Embryonic facial prominence (tissue), 1 donor: ENCODE measurements at regions not wholly inside any gene's neighbourhood (a gene's known extent, or its start where the extent isn't known, plus 50 kb on each side); places are given as distances from the start of the nearest gene placed in this dataset.
"Not testable (repeated sequence)": the region's sequence is repeated elsewhere in the genome, so short reads cannot be mapped to it uniquely, and the experiment has no call there.

Source experiments
- DNase-seq: peaks from one replicate; pipeline ENCODE4 v3.0.0-alpha.2; 2016; ENCODE audit errors: extremely low spot score

DNA sequence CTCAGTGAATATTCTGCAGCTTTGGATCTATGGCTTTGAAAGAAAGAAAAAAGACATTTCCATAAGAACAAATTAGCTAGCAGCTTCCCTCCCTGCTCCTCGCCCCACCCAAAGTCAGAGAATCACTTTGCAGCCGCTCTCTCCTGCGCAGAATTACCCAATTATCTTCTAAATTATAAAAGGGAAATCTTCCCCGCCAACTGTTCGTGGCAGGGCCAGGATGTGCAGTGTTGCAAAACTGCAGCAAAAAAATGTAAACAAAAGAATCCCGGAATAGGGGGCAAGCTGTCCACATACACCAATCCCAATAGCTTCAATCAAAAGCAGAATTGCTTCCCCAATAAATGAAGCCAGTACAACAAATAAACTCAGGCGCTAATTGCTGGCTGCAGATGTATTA, 510.6 kb downstream of the RBFOX1 start:
- DNase-seq, result no peak

DNA sequence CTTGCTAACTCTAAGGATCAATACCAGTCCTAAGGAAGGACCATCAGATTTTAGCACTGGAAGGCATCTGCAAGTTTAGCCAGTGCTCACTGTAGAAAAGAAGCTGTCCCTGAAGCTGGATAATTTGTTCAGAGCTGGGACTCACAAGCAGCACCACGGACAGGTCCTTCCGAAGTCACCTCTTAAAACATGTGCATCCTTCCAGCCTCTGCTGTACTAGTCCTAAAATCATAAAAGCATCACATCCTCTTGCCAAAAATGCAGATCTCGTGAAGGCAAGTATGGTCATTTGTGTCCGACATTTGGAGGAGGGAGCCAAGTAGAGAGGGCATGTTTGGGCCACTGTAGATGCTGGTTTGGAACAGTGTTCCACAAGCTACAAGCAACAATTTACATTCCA, 506.9 kb downstream of the RBFOX1 start:
- no peak for DNase-seq

DNA sequence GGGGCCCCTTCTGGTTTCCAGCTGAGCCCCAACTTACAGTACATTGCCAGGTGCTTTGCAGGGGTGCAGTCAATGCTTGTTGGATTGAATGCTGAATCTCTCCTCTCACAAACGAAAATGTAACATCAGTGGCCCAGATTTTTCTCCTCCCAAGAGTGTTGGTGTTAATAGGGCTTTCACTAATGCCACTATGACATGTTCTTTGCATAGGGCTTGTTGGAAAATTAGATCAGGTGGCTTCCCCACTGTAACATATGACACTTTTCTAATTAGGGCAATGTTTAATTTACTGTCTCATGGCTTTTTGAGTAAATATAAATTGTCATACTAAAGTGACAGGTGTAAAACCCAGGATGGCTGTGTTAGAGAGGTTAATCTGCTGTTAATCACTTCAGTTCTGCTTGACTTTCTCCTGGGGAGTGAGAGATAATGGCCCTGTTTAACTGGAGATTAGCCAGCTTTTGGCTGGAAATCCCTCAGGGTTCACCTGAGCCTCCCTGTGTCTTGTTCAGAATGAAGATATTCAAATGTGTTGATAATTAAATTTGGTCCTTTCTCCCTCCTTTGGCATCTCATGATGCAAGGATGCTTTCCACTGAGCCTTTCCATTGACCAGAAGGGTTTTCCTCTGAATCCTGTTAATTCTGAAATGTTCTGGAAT, 502.3 kb downstream of the RBFOX1 start:
- no peak for DNase-seq

DNA sequence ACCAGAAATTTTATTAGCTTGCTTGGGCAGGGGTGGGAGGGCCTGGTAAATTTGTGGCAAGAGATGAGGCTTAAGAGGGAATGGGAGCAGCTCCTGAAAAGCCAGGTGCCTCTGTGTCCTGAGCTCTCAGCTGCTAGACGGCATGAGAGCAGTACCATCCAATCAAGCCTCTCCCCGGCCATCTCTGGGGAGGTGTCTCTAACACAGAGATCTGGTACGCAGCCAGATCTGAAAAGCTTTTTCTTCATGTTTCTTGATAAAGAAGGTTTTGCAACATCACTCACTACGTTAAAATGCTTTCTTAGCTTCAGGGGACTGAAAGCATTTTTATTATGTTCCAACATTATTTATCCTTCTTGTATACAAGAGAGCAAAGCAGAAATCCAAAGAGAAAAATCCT, 488.2 kb downstream of the RBFOX1 start:
- DNase-seq, result no peak

DNA sequence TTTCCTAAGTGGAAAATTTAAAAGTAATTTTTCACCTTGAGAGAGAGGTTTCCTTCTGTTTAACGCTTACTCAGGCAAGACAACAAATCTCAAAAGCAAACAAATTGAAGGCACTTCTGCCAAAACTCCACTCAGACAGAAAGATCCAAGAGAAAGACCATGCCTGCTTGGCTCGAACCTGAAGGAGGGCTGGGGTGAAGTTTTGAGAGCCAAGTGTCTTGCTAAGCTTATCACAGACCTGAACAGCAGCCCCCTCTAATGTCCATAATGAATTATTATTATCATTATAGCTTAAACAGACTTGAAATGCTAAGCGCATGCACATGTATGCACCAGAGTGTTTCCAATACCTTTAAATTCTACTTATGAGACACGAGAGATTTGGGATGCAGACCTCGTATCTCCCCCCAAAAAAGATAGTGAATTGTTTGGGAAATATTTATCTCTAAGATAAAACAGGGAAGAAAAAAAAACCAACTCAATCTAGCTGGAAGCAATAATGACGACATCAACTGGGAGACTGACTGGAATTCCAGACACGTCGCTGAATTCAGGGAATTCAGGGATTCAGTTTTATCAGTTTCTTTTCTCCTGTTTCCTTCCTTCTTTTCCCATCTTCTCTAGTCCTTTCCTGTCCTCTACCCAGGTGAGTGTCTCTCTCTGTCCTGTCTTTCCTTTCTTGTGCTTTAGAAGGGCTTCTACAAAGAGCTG, 473.2 kb downstream of the RBFOX1 start:
- no peak for DNase-seq

DNA sequence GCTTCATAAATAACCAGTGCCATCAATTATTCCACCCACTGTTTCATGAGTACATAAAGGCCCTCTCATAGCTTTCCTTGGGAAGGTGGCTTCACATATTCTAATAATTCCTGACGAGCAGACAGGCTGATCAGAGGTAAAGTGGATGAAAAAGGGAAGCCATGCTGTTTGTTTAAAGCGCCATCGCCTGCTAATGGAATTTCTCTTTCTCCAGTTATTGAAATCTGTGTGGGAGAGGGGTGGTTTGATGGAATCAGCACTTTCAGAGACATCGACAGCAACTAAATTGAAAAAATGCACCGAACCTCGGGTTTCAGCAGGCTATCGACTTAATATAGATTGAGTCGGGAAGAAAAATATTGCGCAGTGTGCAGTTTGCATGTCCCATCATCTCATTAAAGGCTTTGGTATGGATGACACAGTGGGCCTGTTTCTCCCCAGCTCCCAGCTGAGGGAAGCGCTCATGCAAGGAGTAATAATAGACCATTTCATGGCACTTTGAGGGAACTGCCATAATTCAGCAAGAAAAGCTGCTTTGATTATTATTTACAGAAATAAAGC, 472.1 kb downstream of the RBFOX1 start:
- DNase-seq, result no peak

DNA sequence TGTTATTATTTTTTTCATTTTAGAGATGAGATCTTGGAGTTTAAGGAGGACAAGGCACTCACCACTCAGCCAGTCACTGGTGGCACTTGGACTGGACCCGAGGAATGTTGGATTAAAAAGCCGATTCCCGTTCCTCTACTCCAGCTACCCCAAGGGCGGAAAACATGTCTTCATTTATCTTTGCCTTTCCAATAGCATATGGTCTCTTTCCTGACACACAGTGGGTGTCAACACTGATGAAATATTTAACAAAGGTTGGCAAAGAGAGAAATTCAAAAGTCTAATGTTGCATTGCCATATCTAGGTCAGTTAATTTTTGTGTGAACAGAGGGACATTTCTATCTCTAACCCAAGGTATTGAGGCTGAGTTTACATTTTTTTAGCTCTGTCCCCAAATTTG, 459.7 kb downstream of the RBFOX1 start:
- DNase-seq, result no peak

DNA sequence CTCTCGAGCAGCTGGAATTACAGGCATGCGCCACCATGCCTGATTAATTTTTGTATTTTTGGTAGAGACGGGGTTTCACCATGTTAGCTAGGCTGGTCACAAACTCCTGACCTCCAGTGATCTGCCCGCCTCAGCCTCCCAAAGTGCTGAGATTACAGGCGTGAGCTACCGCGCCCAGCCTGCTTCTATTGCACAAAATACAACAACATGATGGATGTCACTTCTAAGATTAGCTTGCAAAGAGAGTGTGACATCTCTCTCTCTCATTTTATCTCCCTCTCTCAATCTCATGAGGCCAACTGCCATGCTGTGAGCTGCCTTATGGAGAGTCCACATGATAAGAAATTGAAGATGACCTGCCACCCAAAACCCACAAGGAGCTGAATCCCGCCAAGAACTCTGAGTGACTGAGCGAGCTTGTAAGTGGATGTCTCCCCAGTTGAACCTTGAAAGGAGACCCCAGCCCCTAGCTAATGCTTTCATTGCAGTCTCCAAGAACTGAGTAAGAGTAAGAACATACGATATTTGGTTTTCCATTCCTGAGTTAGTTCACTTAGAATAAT, 458.5 kb downstream of the RBFOX1 start:
- DNase-seq, result no peak

DNA sequence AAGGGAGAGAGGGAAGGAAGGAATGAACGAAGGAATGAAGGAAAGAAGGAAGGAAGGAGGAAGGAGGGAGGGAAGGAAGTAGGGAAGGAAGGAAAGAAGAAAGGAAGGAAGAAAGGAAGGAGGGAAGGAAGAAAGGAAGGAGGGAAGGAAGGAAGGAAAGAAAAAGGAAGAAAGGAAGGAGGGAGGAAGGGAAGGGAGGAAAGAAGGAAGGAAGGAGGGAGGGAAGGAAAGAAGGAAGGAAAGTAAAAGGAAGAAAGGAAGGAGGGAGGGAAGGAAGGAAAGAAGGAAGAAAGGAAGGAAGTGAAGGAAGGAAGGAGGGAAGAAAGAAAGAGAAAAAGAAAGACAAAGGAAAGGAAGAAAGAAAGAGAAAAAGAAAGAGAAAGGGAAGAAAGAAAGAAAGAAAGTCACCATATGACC, 442.4 kb downstream of the RBFOX1 start:
- DNase-seq, result no peak

DNA sequence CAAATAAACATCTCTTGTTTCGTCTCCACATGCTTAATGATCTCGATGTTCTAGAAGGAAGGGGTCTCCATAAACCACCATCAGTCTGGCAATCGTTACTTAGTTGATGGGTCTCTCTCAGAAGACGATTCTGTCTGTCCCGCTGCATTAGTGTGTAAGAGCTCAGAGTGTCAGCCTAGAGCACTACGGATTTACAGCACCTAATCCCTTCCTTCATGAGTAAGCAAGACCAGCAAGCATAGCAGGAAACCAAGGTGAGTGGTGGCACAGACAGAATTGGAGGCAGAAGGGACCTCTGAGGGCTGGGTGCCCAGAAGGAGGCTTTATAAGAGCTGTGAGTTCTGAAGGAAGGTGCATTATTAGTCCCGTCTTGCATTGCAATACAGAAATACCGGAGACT, 440.1 kb downstream of the RBFOX1 start:
- no peak for DNase-seq

DNA sequence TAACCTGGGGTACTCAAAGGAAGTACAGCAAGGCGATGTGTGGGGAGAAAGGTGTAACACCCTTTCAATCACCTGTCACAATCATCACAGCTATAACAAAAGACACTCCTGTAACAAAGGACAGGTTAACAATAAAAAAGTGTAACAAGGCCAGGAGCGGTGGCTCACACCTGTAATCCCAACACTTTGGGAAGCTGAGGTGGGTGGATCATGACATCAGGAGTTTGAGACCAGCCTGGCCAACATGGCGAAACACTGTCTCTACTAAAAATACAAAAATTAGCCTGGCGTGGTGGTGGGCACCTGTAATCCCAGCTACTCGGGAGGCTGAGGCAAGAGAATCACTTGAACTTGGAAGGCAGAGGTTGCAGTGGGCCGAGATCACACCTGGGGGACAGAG, 436.4 kb downstream of the RBFOX1 start:
- not testable (repeated sequence) for DNase-seq

DNA sequence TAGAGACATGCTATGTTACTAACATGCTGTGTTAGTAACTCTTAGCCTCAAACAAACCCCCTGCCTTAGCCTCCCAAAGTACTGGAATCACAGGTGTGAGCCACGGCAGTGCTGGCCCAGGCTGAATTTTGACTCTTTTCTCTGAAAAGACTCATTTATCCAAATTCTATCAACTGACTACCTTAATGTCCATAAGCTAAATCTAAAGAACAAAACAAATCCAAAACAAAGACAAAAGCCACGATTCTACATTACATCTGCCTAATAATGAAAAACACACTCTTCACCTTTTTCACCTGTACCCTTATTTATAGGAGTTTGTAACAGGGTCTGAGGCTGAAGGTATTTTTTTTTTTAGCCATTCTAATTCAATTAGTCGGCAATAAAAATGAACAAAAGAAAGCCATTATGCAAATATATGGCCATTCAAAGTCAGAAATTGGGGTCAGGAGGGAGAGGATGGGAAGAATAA, 432.5 kb downstream of the RBFOX1 start:
- DNase-seq, result no peak

DNA sequence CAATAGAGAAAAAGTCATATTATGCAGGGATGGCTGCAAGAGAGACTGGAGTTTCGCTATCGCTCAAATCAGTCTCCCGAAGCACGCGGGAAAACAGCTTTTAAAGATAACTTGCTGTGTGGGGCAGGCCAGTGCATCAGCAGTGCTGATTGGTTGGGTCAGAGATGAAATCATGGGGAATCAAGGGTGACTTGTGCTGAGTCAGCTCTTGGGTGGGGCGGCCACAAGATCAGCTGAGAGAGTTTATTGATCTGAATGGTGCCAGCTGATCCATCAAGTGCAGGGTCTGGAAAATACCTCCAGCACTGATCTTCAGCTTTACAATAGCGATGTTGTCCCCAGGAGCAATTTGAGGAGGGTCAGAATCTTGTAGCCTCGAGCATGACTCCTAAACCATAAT, 430.5 kb downstream of the RBFOX1 start:
- DNase-seq, result no peak
